Psoas muscle (tissue), 7 donors: ENCODE measurements at regions not wholly inside any gene's neighbourhood (a gene's known extent, or its start where the extent isn't known, plus 50 kb on each side); places are given as distances from the start of the nearest gene placed in this dataset.

Experiments used
- ATAC-seq, 4 donors: fragments of 200-7000 bp; cut with Tn5 transposase; one replicate each; pipeline ENCODE4 v1.9.1; 2020; ENCODE audit warnings: moderate library complexity in 3 of 4, mild to moderate bottlenecking in 2 of 4
- DNase-seq, 2 donors: peaks; one replicate each; pipeline ENCODE4 v3.0.0-alpha.2; 2020
- H3K27ac ChIP-seq: fragments of 200-600 bp; one replicate; pipeline ENCODE4 v1.8.0; 2022
- H3K27me3 ChIP-seq, 3 donors: fragments of 200-600 bp in 1 of 3; one replicate each; pipeline versions ENCODE4 v1.6.1 to v1.8.0; 2013 to 2022; ENCODE audit warnings: low read length in 2 of 3, mild to moderate bottlenecking in 2 of 3, moderate library complexity in 1 of 3; ENCODE audit not compliant: insufficient read depth in 3 of 3
- H3K36me3 ChIP-seq, 2 donors: fragments of 200-600 bp in 1 of 2; one replicate each; pipeline versions ENCODE4 v1.6.1 to v1.8.0; 2013 to 2022; ENCODE audit warnings: low read depth in 1 of 2, mild to moderate bottlenecking in 1 of 2, moderate library complexity in 1 of 2; ENCODE audit not compliant: insufficient read depth in 1 of 2
- H3K4me1 ChIP-seq: fragments of 200-600 bp; one replicate; pipeline ENCODE4 v1.8.0; 2022
- H3K4me3 ChIP-seq: fragments of 200-600 bp; one replicate; pipeline ENCODE4 v1.8.0; 2022; ENCODE audit warnings: mild to moderate bottlenecking
- H3K9me3 ChIP-seq: fragments of 200-600 bp; one replicate; pipeline ENCODE4 v1.8.0; 2022
- WGBS, 3 donors: extraction: QIAGEN DNeasy Blood & Tissue Kit; methylation state at CpG; one replicate each; pipeline versions ENCODE4 v1.1.6 to v1.1.7; 2013; 5-methylcytosine and 5-hydroxymethylcytosine counted together
- intact Hi-C, 2 donors: fragments of 100-400 bp; cut with DNase I; formaldehyde crosslinking; loops; one replicate each; pipeline versions ENCODE4 v1.11.0 to v1.14.2; 2022
- TF ChIP-seq, protein P1 (sequence below): fragments of 200-600 bp; IDR thresholded peaks from one replicate; pipeline ENCODE4 v1.8.0; 2022; ENCODE audit warnings: antibody characterized with exemption
- donor health status: healthy with polysubstance abuse.
- donor health status: DM: no; HTN: no; CAD: no; lungs with moderate emphysema.
- donor health status: Bipolar disorder and iron deficiency.
- donor health status: healthy.
- donor health status: DM: yes; HTN: yes; CAD: no.
- donor health status: DM: no; HTN: no; CAD: no.
- donor health status: DM: yes; HTN: yes; CAD: no.

DNA sequence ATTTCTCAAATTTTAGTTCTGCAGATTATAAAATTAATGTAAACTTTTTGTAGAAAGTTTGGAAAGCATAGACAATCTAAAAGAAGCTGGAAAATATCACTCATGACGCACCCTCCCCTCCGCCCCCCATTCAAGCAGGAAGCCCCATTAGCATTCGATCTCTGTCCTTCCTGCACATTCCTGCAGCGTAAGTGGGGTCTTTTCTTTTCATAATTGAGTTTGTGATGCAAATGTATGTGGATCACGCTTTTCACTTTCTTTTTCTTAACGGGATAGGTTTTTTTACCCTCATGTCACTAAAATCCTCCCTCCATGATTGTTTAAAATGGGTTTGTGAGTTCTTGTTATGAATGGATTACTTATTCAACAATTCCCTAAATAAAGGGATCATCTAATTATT is 181.7 kb upstream of the HDAC4 start:
- H3K4me3 ChIP-seq, result no peak overlapping the region
- no peak for ATAC-seq
- WGBS, 3 donors, result 84 to 86% (median 85%) methylated on average over 6 of the region's 6 CpGs
- TF ChIP-seq, protein P1, sequence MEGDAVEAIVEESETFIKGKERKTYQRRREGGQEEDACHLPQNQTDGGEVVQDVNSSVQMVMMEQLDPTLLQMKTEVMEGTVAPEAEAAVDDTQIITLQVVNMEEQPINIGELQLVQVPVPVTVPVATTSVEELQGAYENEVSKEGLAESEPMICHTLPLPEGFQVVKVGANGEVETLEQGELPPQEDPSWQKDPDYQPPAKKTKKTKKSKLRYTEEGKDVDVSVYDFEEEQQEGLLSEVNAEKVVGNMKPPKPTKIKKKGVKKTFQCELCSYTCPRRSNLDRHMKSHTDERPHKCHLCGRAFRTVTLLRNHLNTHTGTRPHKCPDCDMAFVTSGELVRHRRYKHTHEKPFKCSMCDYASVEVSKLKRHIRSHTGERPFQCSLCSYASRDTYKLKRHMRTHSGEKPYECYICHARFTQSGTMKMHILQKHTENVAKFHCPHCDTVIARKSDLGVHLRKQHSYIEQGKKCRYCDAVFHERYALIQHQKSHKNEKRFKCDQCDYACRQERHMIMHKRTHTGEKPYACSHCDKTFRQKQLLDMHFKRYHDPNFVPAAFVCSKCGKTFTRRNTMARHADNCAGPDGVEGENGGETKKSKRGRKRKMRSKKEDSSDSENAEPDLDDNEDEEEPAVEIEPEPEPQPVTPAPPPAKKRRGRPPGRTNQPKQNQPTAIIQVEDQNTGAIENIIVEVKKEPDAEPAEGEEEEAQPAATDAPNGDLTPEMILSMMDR, result no peak
- no peak overlapping the region for H3K27ac ChIP-seq
- no peaks in the 10 kb centered on the region for H3K9me3 ChIP-seq
- H3K4me1 ChIP-seq, result no peaks in the 10 kb centered on the region
- DNase-seq, result no peak
- no peaks in the 10 kb centered on the region for H3K27me3 ChIP-seq
- no peaks in the 10 kb centered on the region for H3K36me3 ChIP-seq
- intact Hi-C loops, result loop anchor here in 1 of 2 donors (10.0 kb wide), 1 partner anchor 302 kb away; no protein-coding TSS in a partner anchor

DNA sequence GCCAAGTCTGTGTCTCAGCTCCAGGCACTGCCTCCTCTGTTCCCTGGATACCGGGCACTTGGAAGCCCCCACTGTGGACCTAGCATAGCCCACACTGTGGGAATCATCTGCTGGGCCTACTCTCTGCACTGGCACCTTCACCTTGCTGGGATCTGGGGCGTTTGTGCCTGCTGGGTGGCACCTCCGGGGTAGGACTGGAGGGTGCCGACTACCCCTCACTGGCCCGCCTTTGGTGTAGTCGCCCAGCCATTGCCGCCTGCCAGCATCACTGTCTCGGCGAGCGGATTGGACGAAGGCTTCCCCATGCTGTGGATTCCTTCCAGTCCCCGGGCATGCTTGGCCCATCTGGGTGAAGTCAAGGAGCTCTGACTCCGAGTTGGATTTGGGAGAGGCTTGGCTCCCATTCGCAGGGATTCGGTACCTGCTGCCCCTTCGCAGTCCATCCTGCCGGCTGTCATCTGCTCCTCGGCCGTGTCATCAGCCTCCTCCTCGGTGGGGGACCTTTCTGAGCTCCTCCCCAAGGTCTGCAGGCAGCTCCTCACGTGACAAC is 180.6 kb upstream of the HDAC4 start:
- intact Hi-C loops, result loop anchor here in 1 of 2 donors (10.0 kb wide), 1 partner anchor 303 kb away; no protein-coding TSS in a partner anchor
- Histone ChIP-seq H3K4me1 (no peaks in the 10 kb centered on the region), H3K27ac (no peak overlapping the region), H3K36me3 (no peaks in the 10 kb centered on the region), H3K9me3 (no peaks in the 10 kb centered on the region), H3K4me3 (no peak overlapping the region), H3K27me3 (peaks cover 0 to 2% (median 0%) of the 10 kb centered on the region in 3 donors)
- 80 to 91% (median 84%) methylated on average over 21 of the region's 21 CpGs for WGBS, 3 donors
- TF ChIP-seq, protein P1, result no peak
- DNase-seq, result peak in 1 of 2 donors; percentile 25
- no peak for ATAC-seq

DNA sequence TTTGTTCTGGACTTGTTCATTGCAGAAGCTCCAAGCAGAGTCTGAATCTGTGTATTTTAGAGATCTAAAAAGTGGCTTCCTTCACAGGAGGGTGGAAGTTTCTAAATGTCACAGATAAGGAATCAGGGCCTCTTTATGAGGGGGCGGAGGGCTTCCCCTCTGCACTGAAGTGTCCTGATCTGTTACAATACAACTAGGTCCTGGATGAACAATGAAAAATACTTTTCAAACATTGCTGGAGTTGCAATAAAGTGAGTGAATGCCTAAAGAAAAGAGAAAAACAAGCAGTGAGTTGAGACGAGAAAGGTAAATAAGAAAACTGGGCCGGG is 179.3 kb upstream of the HDAC4 start:
- Histone ChIP-seq H3K9me3 (no peaks in the 10 kb centered on the region), H3K27ac (no peak overlapping the region), H3K27me3 (peaks cover 0 to 13% (median 0%) of the 10 kb centered on the region in 3 donors), H3K36me3 (no peaks in the 10 kb centered on the region), H3K4me1 (no peaks in the 10 kb centered on the region), H3K4me3 (no peak overlapping the region)
- no peak for DNase-seq
- TF ChIP-seq, protein P1, result no peak
- 64 to 99% (median 95%) methylated on average over 3 of the region's 3 CpGs for WGBS, 3 donors
- intact Hi-C loops, result loop anchor here in 1 of 2 donors (10.0 kb wide), 1 partner anchor 305 kb away; no protein-coding TSS in a partner anchor
- ATAC-seq, result no peak

DNA sequence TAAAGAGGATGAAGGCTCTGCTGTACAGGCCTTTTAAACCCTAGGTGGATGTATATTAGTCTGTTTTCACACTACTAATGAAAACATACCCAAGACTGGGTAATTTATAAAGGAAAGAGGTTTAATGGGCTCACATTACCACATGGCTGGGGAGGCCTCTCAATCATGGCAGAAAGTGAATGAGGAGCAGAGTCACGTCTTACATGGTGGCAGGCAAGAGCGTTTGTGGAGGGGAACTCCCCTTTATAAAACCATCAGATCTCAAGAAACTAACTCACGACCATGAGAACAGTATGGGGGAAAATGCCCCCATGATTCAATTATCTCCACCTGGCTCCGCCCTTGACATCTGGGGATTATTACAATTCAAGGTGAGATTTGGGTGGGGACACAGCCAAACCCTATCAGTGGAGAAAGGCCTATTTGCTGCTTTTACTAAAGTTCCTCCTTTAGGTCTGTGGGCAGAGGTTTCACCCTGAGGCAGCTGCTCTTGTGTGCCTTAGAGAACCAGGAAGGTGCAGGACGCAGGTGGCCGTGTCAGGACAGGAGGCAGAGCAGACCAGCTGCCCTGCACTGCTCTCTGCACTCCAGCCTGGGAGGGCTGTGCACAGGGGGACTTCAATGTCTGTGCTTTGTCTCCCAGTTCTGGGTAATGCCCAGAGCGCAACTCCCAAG is 178.8 kb upstream of the HDAC4 start:
- peaks cover 0 to 13% (median 0%) of the 10 kb centered on the region in 3 donors for H3K27me3 ChIP-seq
- no peak for ATAC-seq
- H3K36me3 ChIP-seq, result no peaks in the 10 kb centered on the region
- H3K4me3 ChIP-seq, result no peak overlapping the region
- no peak overlapping the region for H3K27ac ChIP-seq
- DNase-seq, result peak in 1 of 2 donors; percentile 12
- no peaks in the 10 kb centered on the region for H3K9me3 ChIP-seq
- TF ChIP-seq, protein P1, result no peak
- intact Hi-C loops, result loop anchor here in 1 of 2 donors (10.0 kb wide), 1 partner anchor 305 kb away; no protein-coding TSS in a partner anchor
- WGBS, 3 donors, result 93 to 97% (median 95%) methylated on average over 7 of the region's 7 CpGs
- H3K4me1 ChIP-seq, result no peaks in the 10 kb centered on the region
